Glomerular endothelial cell (primary cell): ENCODE measurements at regions not wholly inside any gene's neighbourhood (a gene's known extent, or its start where the extent isn't known, plus 50 kb on each side); places are given as distances from the start of the nearest gene placed in this dataset.
"Not testable (repeated sequence)": the region's sequence is repeated elsewhere in the genome, so short reads cannot be mapped to it uniquely, and the experiment has no call there.

Source experiments
- DNase-seq: peaks from one replicate; pipeline ENCODE4 v3.0.0-alpha.2; 2011; ENCODE audit warnings: low read depth, low spot score; ENCODE audit errors: extremely low read depth

DNA sequence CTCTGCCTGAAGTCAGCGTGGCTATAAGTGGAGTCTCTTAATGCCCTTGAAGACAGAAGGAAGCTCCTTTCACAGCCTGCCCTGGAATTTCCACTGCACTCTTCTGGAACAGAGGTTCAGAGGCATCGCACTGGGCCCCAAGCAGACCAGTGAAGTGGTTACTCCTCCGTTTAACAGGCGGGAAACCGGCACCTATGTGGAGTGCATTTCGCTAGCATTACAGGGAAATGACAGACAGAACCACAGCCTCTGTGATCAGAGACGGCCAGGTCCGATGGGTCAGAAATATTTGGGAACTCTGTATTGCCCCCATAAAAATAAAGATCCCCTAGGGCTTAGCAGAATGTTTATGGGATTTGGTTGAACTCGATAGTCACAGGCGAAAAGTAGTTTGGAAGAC is 406.9 kb upstream of the PRKCQ start:
- no peak for DNase-seq

GRCh38 chr10:6985644-6986043 is 405.6 kb upstream of the PRKCQ start:
- no peak for DNase-seq

DNA sequence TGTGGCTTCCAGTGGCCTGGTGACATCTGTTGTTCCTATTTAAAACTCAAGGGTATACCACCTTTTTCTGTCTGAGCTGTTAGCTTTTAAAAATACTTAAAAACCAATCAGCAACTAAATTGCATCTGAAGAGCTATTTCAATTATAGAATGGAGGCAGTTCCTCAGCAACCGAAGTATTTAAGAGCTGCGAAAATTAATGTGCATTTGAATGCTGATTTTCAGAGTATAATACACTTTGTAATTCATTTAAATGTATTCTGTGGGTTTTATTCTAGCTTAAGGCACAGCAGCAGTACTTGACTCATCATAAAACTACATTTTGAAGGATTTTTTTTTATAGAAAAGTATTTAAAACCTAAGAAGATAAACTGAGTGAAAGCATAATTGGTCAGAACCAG is 404.9 kb upstream of the PRKCQ start:
- DNase-seq, result no peak

- DNase-seq, result not testable (repeated sequence)
These were observed 403.9 kb upstream of the PRKCQ start for GRCh38 chr10:6984016-6984415.

DNA sequence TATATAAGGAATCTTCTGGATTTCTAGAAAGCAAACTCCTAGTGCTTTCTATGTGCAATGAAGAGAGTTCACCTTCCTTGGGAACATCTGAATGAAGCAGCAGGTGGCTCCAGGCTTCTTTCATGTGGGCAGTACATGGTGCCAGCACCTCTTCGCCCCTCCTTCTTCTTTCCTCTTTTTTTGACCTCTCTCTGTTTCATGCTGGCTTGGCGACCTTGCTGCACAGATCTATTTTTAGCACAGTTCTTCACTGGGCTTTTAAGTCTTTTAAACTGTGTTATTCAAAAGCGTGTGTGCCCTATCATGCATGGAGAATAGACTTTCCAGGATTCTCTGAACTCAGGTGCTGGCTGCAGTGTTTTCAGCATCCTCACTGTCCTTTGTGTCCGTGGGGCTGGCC is 400.3 kb upstream of the PRKCQ start:
- no peak for DNase-seq

DNA sequence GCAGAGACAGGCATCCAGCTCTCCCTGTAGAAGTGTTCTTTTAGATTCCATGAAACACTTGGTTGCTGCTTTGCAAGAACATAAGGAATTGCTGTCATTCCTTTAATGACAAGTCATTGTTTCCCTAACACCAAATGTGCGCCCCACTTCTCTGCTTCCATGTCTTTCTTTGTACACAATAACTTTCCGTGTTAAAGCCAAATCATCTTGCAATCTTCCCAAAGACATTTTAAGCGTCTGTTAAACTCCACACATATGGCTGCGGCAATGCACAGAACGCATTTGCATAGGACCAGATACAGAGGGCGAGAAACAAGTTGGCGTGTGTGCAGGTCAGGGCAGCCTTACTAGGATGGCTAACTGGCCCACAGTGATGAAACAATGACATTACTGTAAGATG is 399.3 kb upstream of the PRKCQ start:
- no peak for DNase-seq

GRCh38 chr10:6978187-6978627 is 398.1 kb upstream of the PRKCQ start:
- no peak for DNase-seq

DNA sequence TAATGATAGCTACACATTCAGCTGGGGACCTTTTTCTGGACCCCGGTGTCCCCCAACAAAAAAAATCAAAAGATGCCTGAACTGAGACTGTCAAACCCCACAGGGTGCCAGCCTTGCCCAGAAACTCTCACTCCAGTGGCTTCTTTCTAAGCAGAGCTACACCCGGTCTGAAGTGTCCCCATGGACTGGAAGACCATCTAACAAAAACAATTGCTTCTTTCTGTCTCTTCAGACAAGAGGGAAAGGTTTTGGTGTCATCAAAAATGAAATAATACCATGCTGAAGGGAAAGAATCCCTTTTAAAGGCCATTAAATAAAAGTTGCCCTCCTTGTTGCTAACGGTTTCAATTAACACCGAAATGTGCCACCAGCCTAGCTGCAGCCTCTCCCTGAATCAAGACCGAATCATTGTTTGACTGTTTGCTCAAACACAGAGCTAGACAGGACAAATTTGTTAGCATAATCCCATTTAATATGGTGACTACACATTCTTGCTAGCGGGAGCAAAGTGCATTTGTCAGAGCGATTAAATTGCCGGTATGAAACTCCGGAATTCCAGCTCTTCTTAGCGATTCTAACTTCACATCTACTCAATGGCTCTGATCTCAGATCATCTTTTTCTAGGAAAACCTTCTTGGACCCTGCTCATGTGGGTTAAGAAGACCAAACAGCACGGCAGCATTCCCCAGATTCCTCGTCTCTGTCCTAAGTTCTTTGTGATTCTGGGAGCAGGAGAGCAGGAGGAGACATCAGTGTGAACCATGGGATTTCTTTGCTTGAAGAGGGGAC is 397.5 kb upstream of the PRKCQ start:
- no peak for DNase-seq

DNA sequence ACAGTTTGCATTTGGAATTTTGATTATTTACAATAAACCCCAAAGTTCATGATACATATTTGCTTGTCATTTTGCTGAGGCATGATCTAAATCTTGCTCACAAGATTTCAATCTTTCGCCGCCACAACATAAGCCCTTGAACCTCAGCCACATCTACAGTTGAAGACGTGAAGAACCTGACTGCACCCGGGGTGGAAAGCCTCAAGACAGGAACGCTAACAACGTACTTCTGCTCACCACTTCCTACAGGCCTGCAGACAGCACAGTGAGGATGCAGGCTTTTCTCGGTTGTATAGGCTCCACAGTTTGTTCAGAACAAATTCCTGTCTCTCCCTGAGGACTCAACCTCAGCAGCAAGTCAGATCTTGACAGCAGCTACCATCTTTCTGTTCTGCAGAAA is 393.8 kb upstream of the PRKCQ start:
- no peak for DNase-seq

DNA sequence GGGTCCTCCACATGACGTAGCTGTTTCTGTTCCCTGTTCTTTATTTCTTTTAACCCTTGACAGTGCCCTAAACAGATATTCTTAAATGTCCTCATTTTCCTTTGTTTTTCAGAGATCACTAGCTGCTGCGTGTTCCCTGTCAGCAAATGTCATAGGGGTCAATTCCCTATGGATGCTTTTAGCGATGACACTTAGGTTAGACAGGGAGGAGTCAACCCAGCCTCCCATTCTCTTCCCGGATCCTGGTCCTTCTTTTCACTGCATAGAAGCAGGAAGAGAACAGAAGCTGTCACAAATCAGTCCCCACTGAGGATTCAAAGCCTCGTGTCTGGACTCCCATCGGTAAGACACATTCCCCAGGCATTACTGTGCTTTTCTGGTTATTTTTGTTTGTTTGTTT is 392.1 kb upstream of the PRKCQ start:
- DNase-seq, result no peak

DNA sequence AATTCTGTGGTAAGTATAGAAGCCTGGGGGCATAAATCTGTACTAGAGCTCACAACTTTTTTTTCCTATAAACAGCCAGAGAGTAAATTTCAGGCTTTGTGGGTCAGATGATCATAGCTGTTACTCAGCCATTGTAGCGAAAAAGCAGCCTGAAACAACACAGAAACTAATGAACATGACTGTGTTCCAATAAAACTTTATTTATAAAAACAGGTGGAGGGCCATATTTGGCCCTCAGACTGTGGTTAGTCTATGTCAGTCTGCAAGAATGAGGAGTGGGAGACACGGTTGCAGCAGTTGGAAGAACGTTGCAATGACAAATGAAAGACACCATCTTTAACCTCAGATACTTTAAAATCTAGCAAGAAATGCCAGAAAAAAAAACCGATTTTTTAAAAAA is 389.6 kb upstream of the PRKCQ start:
- no peak for DNase-seq

- DNase-seq, result no peak
These were observed 384.5 kb upstream of the PRKCQ start for GRCh38 chr10:6964543-6964942.

DNA sequence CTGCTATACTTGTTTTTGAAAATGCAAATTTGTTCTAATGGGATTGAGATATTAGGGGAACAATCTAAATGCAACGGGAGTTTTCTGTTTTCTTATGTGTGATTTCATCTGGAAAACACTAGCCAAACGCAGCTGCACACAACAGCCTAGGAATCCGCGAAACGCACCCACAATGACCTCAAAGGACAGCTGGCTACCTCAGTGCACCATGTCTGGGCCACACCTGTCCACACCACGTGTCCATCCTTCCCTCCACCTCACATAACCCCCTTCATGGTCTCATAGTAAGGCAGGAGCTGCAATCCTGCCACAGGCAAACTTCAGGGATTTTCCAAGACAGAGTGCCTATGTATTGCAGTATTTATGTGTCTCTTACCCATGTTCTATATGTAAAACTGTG is 382.5 kb upstream of the PRKCQ start:
- DNase-seq, result no peak

- DNase-seq, result no peak
These were observed 378.6 kb upstream of the PRKCQ start for GRCh38 chr10:6958711-6959110.

- DNase-seq, result no peak
These were observed 378.2 kb upstream of the PRKCQ start for GRCh38 chr10:6958254-6958653.

DNA sequence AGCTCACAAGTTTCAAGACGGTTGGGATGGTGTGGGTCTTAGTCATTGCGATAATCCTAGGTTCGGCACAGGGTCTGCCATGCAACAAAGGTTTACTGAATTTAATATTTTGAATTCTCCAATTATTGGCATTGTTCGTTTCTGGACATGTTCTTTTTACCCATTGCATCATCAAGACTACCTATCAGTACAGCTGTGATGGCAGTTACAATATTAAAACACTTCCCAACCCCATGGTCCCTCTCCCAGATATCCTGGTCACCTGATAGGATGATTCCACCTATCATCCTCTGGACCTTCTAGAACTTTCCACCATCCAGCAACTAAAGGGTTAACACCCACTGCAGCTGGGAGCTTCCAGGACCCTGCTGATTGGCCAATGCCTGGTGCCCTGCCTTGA is 377.8 kb upstream of the PRKCQ start:
- no peak for DNase-seq

DNA sequence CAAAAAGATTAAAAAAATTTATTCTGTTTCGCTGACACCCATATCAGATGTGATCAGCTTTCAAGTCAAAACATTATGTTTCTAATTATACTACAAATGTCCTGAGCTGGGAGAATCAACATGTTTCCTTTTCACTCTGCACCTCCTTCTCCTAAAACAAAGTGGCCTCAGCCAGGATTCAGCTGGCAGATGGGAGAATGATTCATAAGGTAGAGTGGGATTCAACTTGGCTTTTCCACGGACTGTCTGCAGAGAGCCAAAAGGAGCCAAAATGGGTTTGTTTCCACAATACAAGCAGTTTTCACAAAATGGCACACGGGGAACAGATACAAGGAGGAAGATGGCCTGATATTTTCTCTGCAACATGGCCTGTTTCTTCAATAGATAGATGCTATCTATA is 376.5 kb upstream of the PRKCQ start:
- no peak for DNase-seq

DNA sequence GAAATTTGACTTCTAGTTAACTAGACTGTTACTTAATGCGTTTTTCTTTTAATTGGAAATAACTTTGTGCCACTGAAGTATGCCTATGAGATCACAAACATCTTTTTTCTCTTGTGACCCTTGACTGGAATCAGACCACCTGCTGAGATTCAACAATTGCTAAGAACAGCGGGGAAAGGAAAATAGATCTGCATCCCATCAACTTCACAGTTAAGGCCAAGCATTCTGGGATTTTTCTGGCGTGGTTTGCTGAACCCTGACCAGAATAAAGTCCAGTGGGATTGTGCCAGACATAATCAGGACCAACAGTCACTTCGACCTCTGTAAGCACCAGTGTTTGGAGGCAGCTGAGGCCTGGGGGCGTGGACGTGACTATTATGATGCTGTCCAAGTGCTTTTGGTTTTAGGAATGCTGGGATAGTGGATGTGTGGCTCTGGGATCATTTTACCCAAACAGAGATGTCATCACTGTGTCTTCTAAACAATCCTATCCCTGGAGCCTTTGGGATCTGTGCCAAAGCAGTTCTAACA is 373.3 kb upstream of the PRKCQ start:
- DNase-seq, result no peak

DNA sequence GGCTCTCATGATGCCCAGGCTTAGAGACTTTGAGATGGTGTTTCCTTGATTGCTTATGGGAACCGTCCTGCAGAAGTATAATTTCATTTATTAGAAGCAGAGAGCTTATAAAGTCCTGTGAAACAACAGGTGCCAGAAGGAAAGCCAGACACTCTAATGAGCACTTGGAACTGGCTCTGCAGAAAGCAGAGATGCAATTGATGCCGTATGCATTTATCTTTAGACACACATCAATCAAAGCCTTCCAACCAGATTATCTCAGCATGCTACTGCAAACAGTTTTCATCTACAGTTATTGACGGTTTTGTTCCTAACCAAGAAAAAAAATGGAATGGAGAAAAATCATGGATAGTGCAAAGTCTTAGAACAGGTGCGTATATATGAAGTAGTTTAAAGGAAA is 371.7 kb upstream of the PRKCQ start:
- DNase-seq, result no peak

- no peak for DNase-seq
These were observed 370.1 kb upstream of the PRKCQ start for GRCh38 chr10:6950133-6950532.

GRCh38 chr10:6944436-6944835 is 364.4 kb upstream of the PRKCQ start:
- DNase-seq, result no peak

- no peak for DNase-seq
These were observed 358.3 kb upstream of the PRKCQ start for GRCh38 chr10:6938384-6938783.

GRCh38 chr10:6936931-6937330 is 356.9 kb upstream of the PRKCQ start:
- no peak for DNase-seq
